AG09309 (cell line): ENCODE measurements at regions not wholly inside any gene's neighbourhood (a gene's known extent, or its start where the extent isn't known, plus 50 kb on each side); places are given as distances from the start of the nearest gene placed in this dataset.

Experiments used
- DNase-seq: peaks from one replicate; pipeline ENCODE4 v3.0.0-alpha.2; 2010; ENCODE audit warnings: low read depth
- H3K4me3 ChIP-seq: 2 replicates; pipeline ENCODE4 v1.5.1; 2011; ENCODE audit warnings: mild to moderate bottlenecking, low read depth, low read length, moderate library complexity; ENCODE audit not compliant: control insufficient read depth
- TF ChIP-seq, protein P1 (sequence below): IDR thresholded peaks from 2 replicates; pipeline ENCODE4 v1.5.1; 2011; ENCODE audit warnings: mild to moderate bottlenecking, low read depth, low read length, inconsistent platforms; ENCODE audit not compliant: insufficient read depth, control insufficient read depth; ENCODE audit errors: missing control alignments

- no peak overlapping the region for H3K4me3 ChIP-seq
- DNase-seq: no peak
- TF ChIP-seq, protein P1, sequence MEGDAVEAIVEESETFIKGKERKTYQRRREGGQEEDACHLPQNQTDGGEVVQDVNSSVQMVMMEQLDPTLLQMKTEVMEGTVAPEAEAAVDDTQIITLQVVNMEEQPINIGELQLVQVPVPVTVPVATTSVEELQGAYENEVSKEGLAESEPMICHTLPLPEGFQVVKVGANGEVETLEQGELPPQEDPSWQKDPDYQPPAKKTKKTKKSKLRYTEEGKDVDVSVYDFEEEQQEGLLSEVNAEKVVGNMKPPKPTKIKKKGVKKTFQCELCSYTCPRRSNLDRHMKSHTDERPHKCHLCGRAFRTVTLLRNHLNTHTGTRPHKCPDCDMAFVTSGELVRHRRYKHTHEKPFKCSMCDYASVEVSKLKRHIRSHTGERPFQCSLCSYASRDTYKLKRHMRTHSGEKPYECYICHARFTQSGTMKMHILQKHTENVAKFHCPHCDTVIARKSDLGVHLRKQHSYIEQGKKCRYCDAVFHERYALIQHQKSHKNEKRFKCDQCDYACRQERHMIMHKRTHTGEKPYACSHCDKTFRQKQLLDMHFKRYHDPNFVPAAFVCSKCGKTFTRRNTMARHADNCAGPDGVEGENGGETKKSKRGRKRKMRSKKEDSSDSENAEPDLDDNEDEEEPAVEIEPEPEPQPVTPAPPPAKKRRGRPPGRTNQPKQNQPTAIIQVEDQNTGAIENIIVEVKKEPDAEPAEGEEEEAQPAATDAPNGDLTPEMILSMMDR: no peak
Observed at GRCh38 chr1:87528754-87529517, 200.3 kb downstream of the LMO4 start.

DNA sequence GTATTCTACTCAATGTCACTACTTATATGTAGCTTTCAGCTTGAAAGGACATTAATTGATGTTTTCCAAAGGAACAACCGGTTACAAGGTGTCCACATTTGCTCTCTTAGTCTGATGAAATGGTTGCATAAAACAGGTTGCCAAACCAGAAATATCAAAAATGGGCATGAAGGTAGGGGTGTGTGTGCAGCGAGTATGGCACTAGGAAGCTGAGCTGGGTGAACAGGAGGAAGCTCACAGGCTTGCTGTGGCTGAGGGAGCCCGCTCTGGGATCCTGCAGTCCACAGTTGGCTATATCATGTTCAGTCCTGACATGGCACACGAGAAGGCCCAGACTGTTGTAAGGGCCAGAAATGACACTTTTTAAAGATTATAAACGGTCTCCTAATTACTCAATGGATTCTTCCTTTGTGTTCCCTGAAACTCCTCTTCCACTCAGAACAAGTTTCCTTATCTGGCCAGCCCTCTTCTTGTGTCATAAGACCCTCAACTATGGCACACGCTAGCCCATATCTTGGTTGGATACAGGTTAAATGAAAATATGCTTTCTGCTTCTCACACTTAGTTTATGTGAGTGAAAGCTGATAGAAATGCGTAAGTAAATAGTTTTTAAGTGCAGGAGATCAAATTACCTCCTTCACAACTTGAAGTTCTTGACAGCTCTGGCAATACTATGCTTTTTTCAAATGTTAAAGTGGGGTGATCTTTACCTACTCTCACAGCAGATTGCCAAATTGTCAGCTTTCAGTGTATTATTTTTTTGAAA is 201.5 kb downstream of the LMO4 start:
- H3K4me3 ChIP-seq: no peak overlapping the region
- TF ChIP-seq, protein P1: no peak
- DNase-seq: no peak

GRCh38 chr1:87535551-87535950 is 206.9 kb downstream of the LMO4 start:
- TF ChIP-seq, protein P1: no peak
- DNase-seq: no peak
- no peak overlapping the region for H3K4me3 ChIP-seq

DNA sequence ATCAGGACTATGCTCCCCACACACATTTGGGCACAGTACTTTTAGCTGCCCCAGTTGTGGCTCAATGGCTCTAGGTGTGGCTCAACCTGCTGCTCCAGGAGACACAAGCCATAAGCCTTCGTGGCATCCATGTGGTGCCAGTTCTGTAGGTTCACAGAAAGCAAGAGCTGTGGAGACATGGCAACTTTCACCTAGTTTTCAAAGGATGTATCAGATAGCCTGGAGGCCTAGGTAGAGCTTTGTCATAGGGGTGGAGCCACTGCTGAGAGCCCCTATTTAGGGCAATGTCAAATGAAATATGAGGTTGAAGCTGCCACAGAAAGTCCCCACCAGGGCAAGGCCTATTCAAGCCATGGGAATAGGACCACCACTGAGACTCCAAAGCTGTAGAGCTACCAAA is 210.5 kb downstream of the LMO4 start:
- DNase-seq: no peak
- TF ChIP-seq, protein P1: no peak
- H3K4me3 ChIP-seq: no peak overlapping the region

GRCh38 chr1:87542697-87543096 is 214.0 kb downstream of the LMO4 start:
- TF ChIP-seq, protein P1: no peak
- no peak overlapping the region for H3K4me3 ChIP-seq

GRCh38 chr1:87549738-87550137 is 221.1 kb downstream of the LMO4 start:
- TF ChIP-seq, protein P1: no peak
- DNase-seq: no peak
- no peak overlapping the region for H3K4me3 ChIP-seq

More at GRCh38 chr1:87542697-87543096, 214.0 kb downstream of the LMO4 start:
- DNase-seq: no peak
